ENCODE measurements at regions not wholly inside any gene's neighbourhood (a gene's known extent, or its start where the extent isn't known, plus 50 kb on each side); places are given as distances from the start of the nearest gene placed in this dataset.

- WGBS: 87% methylated on average over 3 of the region's 3 CpGs
These were observed 85.5 kb upstream of the RSPO3 start for GRCh38 chr6:127032971-127033370.

GRCh38 chr6:127051571-127052260 lies 66.8 kb upstream of the RSPO3 start:
- DNase-seq (no peak), ATAC-seq (no peak)
- no peaks in the 10 kb centered on the region for H3K9me3 ChIP-seq (ENCODE audit: control insufficient read depth, low read length)
- H3K4me3 ChIP-seq (ENCODE audit: low read length): no peak overlapping the region
- no peaks in the 10 kb centered on the region for H3K27me3 ChIP-seq (ENCODE audit: control insufficient read depth, insufficient read depth)
- no peak overlapping the region for H3K27ac ChIP-seq (ENCODE audit: low read length)
- no peaks in the 10 kb centered on the region for H3K4me1 ChIP-seq (ENCODE audit: control insufficient read depth, insufficient read depth, low read length)
- intact Hi-C loops (cut with DNase I): no loop called here

More at GRCh38 chr6:127032971-127033370, 85.5 kb upstream of the RSPO3 start:
- Histone ChIP-seq H3K9me3 (ENCODE audit: control insufficient read depth, low read length) (no peaks in the 10 kb centered on the region), H3K4me1 (ENCODE audit: control insufficient read depth, insufficient read depth, low read length) (no peaks in the 10 kb centered on the region), H3K4me3 (ENCODE audit: low read length) (no peak overlapping the region), H3K27ac (ENCODE audit: low read length) (no peak overlapping the region), H3K27me3 (ENCODE audit: control insufficient read depth, insufficient read depth) (no peaks in the 10 kb centered on the region)
- intact Hi-C loops (cut with DNase I): no loop called here
- ATAC-seq (no peak), DNase-seq (no peak)

- no peak for ATAC-seq
- H3K9me3 ChIP-seq (ENCODE audit: control insufficient read depth, low read length): no peaks in the 10 kb centered on the region
- intact Hi-C loops (cut with DNase I): no loop called here
- H3K27ac ChIP-seq (ENCODE audit: low read length): no peak overlapping the region
- H3K27me3 ChIP-seq (ENCODE audit: control insufficient read depth, insufficient read depth): no peaks in the 10 kb centered on the region
- H3K4me3 ChIP-seq (ENCODE audit: low read length): no peak overlapping the region
- WGBS: 56% methylated on average over 2 of the region's 2 CpGs
- no peak for DNase-seq
- H3K4me1 ChIP-seq (ENCODE audit: control insufficient read depth, insufficient read depth, low read length): no peaks in the 10 kb centered on the region
These were observed 65.2 kb upstream of the RSPO3 start for GRCh38 chr6:127053032-127053874.

GRCh38 chr6:127053875-127054235 lies 64.6 kb upstream of the RSPO3 start:
- H3K9me3 ChIP-seq (ENCODE audit: control insufficient read depth, low read length): no peaks in the 10 kb centered on the region
- 73% methylated on average over 1 of the region's 1 CpG for WGBS
- H3K4me3 ChIP-seq (ENCODE audit: low read length): no peak overlapping the region
- no peak overlapping the region for H3K27ac ChIP-seq (ENCODE audit: low read length)
- no peaks in the 10 kb centered on the region for H3K4me1 ChIP-seq (ENCODE audit: control insufficient read depth, insufficient read depth, low read length)
- no peaks in the 10 kb centered on the region for H3K27me3 ChIP-seq (ENCODE audit: control insufficient read depth, insufficient read depth)
- intact Hi-C loops (cut with DNase I): no loop called here
- DNase-seq: no peak
- no peak for ATAC-seq

- Histone ChIP-seq H3K9me3 (ENCODE audit: control insufficient read depth, low read length) (no peaks in the 10 kb centered on the region), H3K27me3 (ENCODE audit: control insufficient read depth, insufficient read depth) (no peaks in the 10 kb centered on the region), H3K27ac (ENCODE audit: low read length) (no peak overlapping the region), H3K4me1 (ENCODE audit: control insufficient read depth, insufficient read depth, low read length) (no peaks in the 10 kb centered on the region), H3K4me3 (ENCODE audit: low read length) (no peak overlapping the region)
- intact Hi-C loops (cut with DNase I): no loop called here
- no peak for DNase-seq
- WGBS: 92% methylated on average over 2 of the region's 2 CpGs
- ATAC-seq: no peak
These were observed 60.4 kb upstream of the RSPO3 start for GRCh38 chr6:127058027-127058426.

- intact Hi-C loops (cut with DNase I): no loop called here
- Histone ChIP-seq H3K4me1 (ENCODE audit: control insufficient read depth, insufficient read depth, low read length) (no peaks in the 10 kb centered on the region), H3K27me3 (ENCODE audit: control insufficient read depth, insufficient read depth) (no peaks in the 10 kb centered on the region), H3K4me3 (ENCODE audit: low read length) (no peak overlapping the region), H3K27ac (ENCODE audit: low read length) (no peak overlapping the region), H3K9me3 (ENCODE audit: control insufficient read depth, low read length) (no peaks in the 10 kb centered on the region)
- 77% methylated on average over 2 of the region's 2 CpGs for WGBS
- no peak for DNase-seq
- no peak for ATAC-seq
These were observed 59.5 kb upstream of the RSPO3 start for GRCh38 chr6:127058936-127059335.

Small RNA genes in the stretch of these regions (microRNA-seq; reads per million reads assigned to microRNA genes)
- gene MIR588: 0 reads per million in 2 donors

Data from right cardiac atrium (tissue), 5 donors.